OCI-LY1 (cell line): ENCODE measurements at regions not wholly inside any gene's neighbourhood (a gene's known extent, or its start where the extent isn't known, plus 50 kb on each side); places are given as distances from the start of the nearest gene placed in this dataset.

Experiments used
- H2AFZ ChIP-seq: fragments of 200-600 bp; sonication (generic), shearing (Covaris generic); 2 replicates; pipeline ENCODE4 v1.6.0; 2014; ENCODE audit warnings: antibody characterized with exemption, mild to moderate bottlenecking, low read length
- H3F3A ChIP-seq: fragments of 200-600 bp; sonication (generic), shearing (Covaris generic); 2 replicates; pipeline ENCODE4 v1.6.0; 2014; ENCODE audit warnings: mild to moderate bottlenecking, antibody characterized with exemption, low read length, moderate library complexity; ENCODE audit not compliant: insufficient read depth
- H3K27ac ChIP-seq: fragments of 200-600 bp; sonication (generic); 2 replicates; pipeline ENCODE4 v1.5.1; 2014; ENCODE audit warnings: low read length, mixed run types, mild to moderate bottlenecking, low read depth; ENCODE audit not compliant: poor library complexity, severe bottlenecking
- H3K27me3 ChIP-seq: fragments of 200-600 bp; sonication (generic); 2 replicates; pipeline ENCODE4 v1.6.0; 2014; ENCODE audit warnings: antibody characterized with exemption, mild to moderate bottlenecking, low read length, moderate library complexity; ENCODE audit not compliant: insufficient read depth
- H3K36me3 ChIP-seq: fragments of 200-600 bp; sonication (generic); 2 replicates; pipeline ENCODE4 v1.6.1; 2014; ENCODE audit warnings: mild to moderate bottlenecking, antibody characterized with exemption, low read length, moderate library complexity, mixed read lengths; ENCODE audit not compliant: insufficient read depth
- H3K4me1 ChIP-seq: fragments of 200-600 bp; sonication (generic); 2 replicates; pipeline ENCODE4 v1.5.1; 2014; ENCODE audit warnings: mild to moderate bottlenecking, low read length, moderate library complexity; ENCODE audit not compliant: insufficient read depth, severe bottlenecking
- H3K4me2 ChIP-seq: fragments of 200-600 bp; sonication (generic), shearing (Covaris generic); 2 replicates; pipeline ENCODE4 v1.6.1; 2014; ENCODE audit warnings: low read length
- H3K4me3 ChIP-seq: fragments of 200-600 bp; sonication (generic); 2 replicates; pipeline ENCODE4 v1.5.1; 2014; ENCODE audit warnings: low read length, low read depth, mild to moderate bottlenecking, mixed read lengths; ENCODE audit not compliant: poor library complexity, severe bottlenecking
- H3K79me2 ChIP-seq: fragments of 200-600 bp; shearing (Covaris generic); 2 replicates; pipeline ENCODE4 v1.6.1; 2016; ENCODE audit warnings: mixed run types, low read length, mixed read lengths; ENCODE audit not compliant: insufficient read depth
- H3K9ac ChIP-seq: fragments of 200-600 bp; sonication (generic), shearing (Covaris generic); 2 replicates; pipeline ENCODE4 v1.6.1; 2014; ENCODE audit warnings: mild to moderate bottlenecking, low read length, mixed read lengths
- H3K9me2 ChIP-seq: fragments of 200-600 bp; sonication (generic), shearing (Covaris generic); 2 replicates; pipeline ENCODE4 v1.6.1; 2014; ENCODE audit warnings: low read depth, mild to moderate bottlenecking, low read length, mixed read lengths
- H3K9me3 ChIP-seq: fragments of 200-600 bp; shearing (Covaris generic); 2 replicates; pipeline ENCODE4 v1.6.1; 2014; ENCODE audit warnings: low read length, mixed read lengths
- H4K20me1 ChIP-seq: fragments of 200-600 bp; sonication (generic), shearing (Covaris generic); 2 replicates; pipeline ENCODE4 v1.6.0; 2016; ENCODE audit warnings: mild to moderate bottlenecking, low read length; ENCODE audit not compliant: insufficient read depth
- EZH2 ChIP-seq: fragments of 200-600 bp; sonication (generic), shearing (Covaris generic); IDR thresholded peaks from 2 replicates; pipeline ENCODE4 v1.8.0; 2017; ENCODE audit warnings: borderline replicate concordance, mixed run types, mild to moderate bottlenecking, antibody characterized with exemption, low read length, moderate library complexity, mixed read lengths
- TF ChIP-seq, protein P1 (sequence below): fragments of 200-600 bp; sonication (generic), shearing (Covaris generic); IDR thresholded peaks from 2 replicates; pipeline ENCODE4 v1.5.1; 2017; ENCODE audit warnings: mild to moderate bottlenecking, antibody characterized with exemption, low read length, moderate library complexity, mixed read lengths

DNA sequence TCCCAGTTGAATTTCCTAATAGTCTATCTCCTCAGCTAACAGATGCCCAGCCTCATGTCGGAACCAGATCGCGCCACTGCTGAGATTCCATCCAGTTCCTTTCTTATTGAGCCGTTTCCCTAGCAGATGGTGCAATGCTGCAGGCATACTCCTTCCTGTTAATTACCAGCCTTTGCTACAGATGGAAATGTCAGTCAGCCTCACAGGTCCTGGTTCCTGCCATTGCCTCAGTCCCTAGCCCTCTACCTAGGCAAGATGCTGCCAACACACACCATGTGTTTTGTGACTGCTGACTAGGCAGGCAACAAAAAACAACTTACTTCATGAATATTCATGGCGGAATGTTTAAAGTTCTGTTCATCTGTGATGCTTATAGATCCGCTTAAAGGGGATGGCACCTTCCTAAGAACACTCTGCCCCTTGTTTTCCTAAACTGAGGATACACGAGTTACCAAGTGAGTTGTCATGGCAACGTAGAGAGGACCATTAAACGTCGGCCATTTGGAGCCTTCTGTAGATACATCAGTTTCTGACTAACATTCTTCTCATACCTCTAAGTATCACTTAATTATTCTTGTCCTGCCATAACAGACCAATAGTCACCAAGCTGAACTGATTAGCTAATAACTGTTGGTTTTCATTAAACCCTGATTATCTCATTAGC, 749.5 kb downstream of the RNF144A start:
- Histone ChIP-seq H3F3A (no peaks in the 10 kb centered on the region), H3K27me3 (no peaks in the 10 kb centered on the region), H3K79me2 (no peaks in the 10 kb centered on the region), H3K4me2 (no peak overlapping the region), H3K9me2 (no peaks in the 10 kb centered on the region), H3K36me3 (no peaks in the 10 kb centered on the region), H3K9me3 (no peaks in the 10 kb centered on the region), H3K9ac (no peak overlapping the region), H3K27ac (no peak overlapping the region), H3K4me3 (no peak overlapping the region), H3K4me1 (no peaks in the 10 kb centered on the region), H2AFZ (no peak overlapping the region), H4K20me1 (no peaks in the 10 kb centered on the region)
- TF ChIP-seq EZH2, result no peak
- TF ChIP-seq, protein P1, sequence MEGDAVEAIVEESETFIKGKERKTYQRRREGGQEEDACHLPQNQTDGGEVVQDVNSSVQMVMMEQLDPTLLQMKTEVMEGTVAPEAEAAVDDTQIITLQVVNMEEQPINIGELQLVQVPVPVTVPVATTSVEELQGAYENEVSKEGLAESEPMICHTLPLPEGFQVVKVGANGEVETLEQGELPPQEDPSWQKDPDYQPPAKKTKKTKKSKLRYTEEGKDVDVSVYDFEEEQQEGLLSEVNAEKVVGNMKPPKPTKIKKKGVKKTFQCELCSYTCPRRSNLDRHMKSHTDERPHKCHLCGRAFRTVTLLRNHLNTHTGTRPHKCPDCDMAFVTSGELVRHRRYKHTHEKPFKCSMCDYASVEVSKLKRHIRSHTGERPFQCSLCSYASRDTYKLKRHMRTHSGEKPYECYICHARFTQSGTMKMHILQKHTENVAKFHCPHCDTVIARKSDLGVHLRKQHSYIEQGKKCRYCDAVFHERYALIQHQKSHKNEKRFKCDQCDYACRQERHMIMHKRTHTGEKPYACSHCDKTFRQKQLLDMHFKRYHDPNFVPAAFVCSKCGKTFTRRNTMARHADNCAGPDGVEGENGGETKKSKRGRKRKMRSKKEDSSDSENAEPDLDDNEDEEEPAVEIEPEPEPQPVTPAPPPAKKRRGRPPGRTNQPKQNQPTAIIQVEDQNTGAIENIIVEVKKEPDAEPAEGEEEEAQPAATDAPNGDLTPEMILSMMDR, result no peak

GRCh38 chr2:7667260-7667757, 750.1 kb downstream of the RNF144A start:
- H3K27me3 ChIP-seq, result no peaks in the 10 kb centered on the region
- H3K4me1 ChIP-seq, result no peaks in the 10 kb centered on the region
- H3K79me2 ChIP-seq, result no peaks in the 10 kb centered on the region
- H2AFZ ChIP-seq, result no peak overlapping the region
- TF ChIP-seq, protein P1, result no peak
- TF ChIP-seq EZH2, result no peak
- no peaks in the 10 kb centered on the region for H3F3A ChIP-seq
- H3K36me3 ChIP-seq, result no peaks in the 10 kb centered on the region
- H3K9me2 ChIP-seq, result no peaks in the 10 kb centered on the region
- H4K20me1 ChIP-seq, result no peaks in the 10 kb centered on the region
- H3K4me2 ChIP-seq, result no peak overlapping the region
- H3K27ac ChIP-seq, result no peak overlapping the region
- H3K9ac ChIP-seq, result no peak overlapping the region
- H3K4me3 ChIP-seq, result no peak overlapping the region
- no peaks in the 10 kb centered on the region for H3K9me3 ChIP-seq

DNA sequence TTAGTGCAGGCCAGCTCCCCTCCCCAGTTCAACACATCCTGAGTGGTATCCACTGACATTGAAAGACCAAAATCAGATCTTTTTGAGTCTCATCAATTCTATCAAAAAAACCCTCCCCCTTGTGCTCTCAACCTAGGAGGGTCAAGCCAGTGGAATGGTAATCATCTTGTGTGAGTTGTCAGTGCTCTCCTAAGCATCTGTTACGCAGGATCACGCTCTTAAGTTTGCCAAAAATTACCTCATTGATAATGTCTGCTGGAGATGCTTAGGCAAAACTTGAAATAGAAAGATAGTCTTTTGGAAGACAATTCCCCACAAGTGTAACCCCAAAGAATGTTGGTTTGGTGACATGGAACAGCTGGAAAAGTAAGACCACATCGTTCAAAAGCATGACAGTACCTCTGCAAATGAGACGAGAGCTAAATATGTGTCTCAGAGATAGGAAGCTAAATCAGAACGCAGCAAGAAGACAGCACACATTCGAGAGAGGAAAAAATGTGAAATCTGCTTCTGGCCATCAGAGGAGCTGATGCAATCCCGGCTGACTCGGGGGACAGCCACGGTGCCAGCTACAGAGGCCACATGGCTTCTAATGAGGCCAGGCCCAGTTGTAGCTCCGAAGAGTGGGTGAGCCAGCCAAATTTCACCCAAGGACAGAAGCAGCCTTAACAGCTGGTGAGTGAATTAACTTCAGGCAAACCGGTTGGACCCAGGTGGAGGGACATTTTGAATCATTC, 753.9 kb downstream of the RNF144A start:
- Histone ChIP-seq H3K9me2 (no peaks in the 10 kb centered on the region), H3K4me2 (no peak overlapping the region), H4K20me1 (no peaks in the 10 kb centered on the region), H3F3A (no peaks in the 10 kb centered on the region), H3K9ac (no peak overlapping the region), H3K27me3 (no peaks in the 10 kb centered on the region), H3K4me3 (no peak overlapping the region), H3K9me3 (no peaks in the 10 kb centered on the region), H3K36me3 (no peaks in the 10 kb centered on the region), H3K4me1 (no peaks in the 10 kb centered on the region), H3K79me2 (no peaks in the 10 kb centered on the region), H3K27ac (no peak overlapping the region), H2AFZ (no peak overlapping the region)
- TF ChIP-seq EZH2, result no peak
- TF ChIP-seq, protein P1, result no peak
